ENCODE measurements at regions not wholly inside any gene's neighbourhood (a gene's known extent, or its start where the extent isn't known, plus 50 kb on each side); places are given as distances from the start of the nearest gene placed in this dataset.

DNA sequence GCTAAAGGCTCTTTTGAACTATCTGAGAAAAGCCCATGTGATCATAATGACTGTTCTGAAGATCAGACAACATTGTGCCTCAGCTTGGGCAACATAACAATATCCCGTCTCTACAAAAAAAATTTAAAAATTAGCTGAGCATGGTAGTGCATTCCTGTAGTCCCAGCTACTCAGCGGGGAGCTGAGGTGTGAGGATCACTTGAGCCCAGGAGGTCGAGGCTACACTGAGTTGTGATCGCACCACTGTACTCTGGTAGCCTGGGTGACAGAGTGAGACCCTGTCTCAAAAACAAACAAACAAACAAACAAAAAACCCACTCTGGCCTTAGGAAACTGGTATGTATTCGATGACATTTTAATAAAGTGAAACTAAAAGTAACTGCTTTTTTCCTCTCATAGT lies 1526.8 kb upstream of the TENM4 start:
- Histone ChIP-seq H2BK5ac (ENCODE audit: low read depth, low read length) (no peak overlapping the region), H3K36me3 (ENCODE audit: control insufficient read depth in 2 of 4, insufficient read depth in 4 of 4, low read length in 3 of 4) (no peaks in the 10 kb centered on the region), H3K4me3 (ENCODE audit: extremely low read depth in 1 of 4, insufficient read depth in 2 of 4, low read depth in 3 of 4, low read length in 4 of 4) (no peak overlapping the region), H3K4ac (replicated peaks; ENCODE audit: insufficient read length, low read depth, low read length) (no peak overlapping the region), H3K79me2 (ENCODE audit: control insufficient read depth in 1 of 2, insufficient read depth in 2 of 2, low read length in 2 of 2) (no peaks in the 10 kb centered on the region), H2AFZ (ENCODE audit: low read length) (no peak overlapping the region), H3K14ac (ENCODE audit: insufficient read length) (no peak overlapping the region), H4K5ac (ENCODE audit: insufficient read length, low read depth, low read length) (no peak overlapping the region), H3K27ac (ENCODE audit: low read depth, low read length) (no peak overlapping the region), H3K9ac (replicated peaks in 1 of 4; ENCODE audit: extremely low read depth in 1 of 4, low read depth in 3 of 4, low read length in 3 of 4) (no peak overlapping the region), H4K8ac (ENCODE audit: extremely low read depth, insufficient read depth, low read length) (no peak overlapping the region), H2AK5ac (ENCODE audit: low read depth, low read length) (no peak overlapping the region), H3K56ac (replicated peaks; ENCODE audit: insufficient read length, low read depth, low read length) (no peak overlapping the region), H3K79me1 (ENCODE audit: low read depth, low read length) (no peaks in the 10 kb centered on the region), H2BK15ac (ENCODE audit: low read length) (no peak overlapping the region), H2BK12ac (ENCODE audit: low read depth, low read length) (no peak overlapping the region), H2BK120ac (replicated peaks; ENCODE audit: low read depth, low read length) (no peak overlapping the region), H3K4me2 (ENCODE audit: insufficient read depth in 1 of 2, low read depth in 2 of 2, low read length in 2 of 2) (no peak overlapping the region), H3K23ac (ENCODE audit: insufficient read length) (no peak overlapping the region), H3K23me2 (ENCODE audit: low read depth, low read length) (no peaks in the 10 kb centered on the region), H4K91ac (replicated peaks; ENCODE audit: insufficient read length, low read length) (no peak overlapping the region), H3K27me3 (replicated peaks in 1 of 4; ENCODE audit: control insufficient read depth in 3 of 4, extremely low read depth in 1 of 4, insufficient read depth in 3 of 4, low read length in 3 of 4) (no peaks in the 10 kb centered on the region), H3K9me3 (ENCODE audit: insufficient read depth in 2 of 2, low read depth in 1 of 2, low read length in 1 of 2) (no peaks in the 10 kb centered on the region), H3K4me1 (replicated peaks in 1 of 4; ENCODE audit: control insufficient read depth in 3 of 4, insufficient read depth in 4 of 4, low read length in 3 of 4) (no peaks in the 10 kb centered on the region), H2BK20ac (ENCODE audit: low read length) (no peak overlapping the region), H3K18ac (ENCODE audit: extremely low read depth, low read length) (no peak overlapping the region), H4K20me1 (replicated peaks in 1 of 2; ENCODE audit: control insufficient read depth in 1 of 2, insufficient read depth in 2 of 2, low read length in 2 of 2) (no peaks in the 10 kb centered on the region)
- POLR2A ChIA-PET (ENCODE audit: partially characterized antibody) = no interaction called here
- WGBS, 2 experiments (ENCODE audit: extremely low coverage in 1 of 2, insufficient coverage in 1 of 2, insufficient read length in 1 of 2, insufficient replicate concordance in 2 of 2, low coverage in 1 of 2, low lambda C conversion rate in 2 of 2, missing lambda C conversion rate in 1 of 2) = 93% methylated on average over 5 of the region's 5 CpGs; no CpG with 5 or more reads in 1 of the 2 experiments
- TF ChIP-seq CBX8 (IDR thresholded peaks at IDR 0.05; ENCODE audit: borderline replicate concordance, low read depth, low read length) (no peak), ZNF274 (IDR thresholded peaks at IDR 0.05; ENCODE audit: borderline replicate concordance, extremely low read depth, low read length) (no peak), CHD2 (IDR thresholded peaks at IDR 0.05; ENCODE audit: low read length) (no peak)
- DNase-seq (ENCODE audit: low read depth in 1 of 2, low spot score in 2 of 2) = no peak
- CTCF ChIA-PET (ENCODE audit: partially characterized antibody) = no interaction called here
- no peak for FAIRE-seq

Measured in H1 (cell line).